HG03342 (cell line): ENCODE measurements at regions not wholly inside any gene's neighbourhood (a gene's known extent, or its start where the extent isn't known, plus 50 kb on each side); places are given as distances from the start of the nearest gene placed in this dataset.
"Not testable (repeated sequence)": the region's sequence is repeated elsewhere in the genome, so short reads cannot be mapped to it uniquely, and the experiment has no call there.

Experiments
- ATAC-seq: cut with Tn5 transposase; IDR thresholded peaks from one replicate; pipeline ENCODE4 v1.9.1; 2021; ENCODE audit warnings: mild to moderate bottlenecking, moderate library complexity; ENCODE audit not compliant: unreplicated experiment

GRCh38 chr18:60883587-60883986 lies 449.6 kb upstream of the CDH20 start:
- ATAC-seq: no peak

- no peak for ATAC-seq
Measured at GRCh38 chr18:60888071-60888624, 445.1 kb upstream of the CDH20 start.

GRCh38 chr18:60889442-60889841 lies 443.8 kb upstream of the CDH20 start:
- no peak for ATAC-seq

GRCh38 chr18:60891936-60892335 lies 441.3 kb upstream of the CDH20 start:
- ATAC-seq: no peak

- no peak for ATAC-seq
Measured at GRCh38 chr18:60892441-60892840, 440.8 kb upstream of the CDH20 start.

GRCh38 chr18:60892855-60893254 lies 440.4 kb upstream of the CDH20 start:
- no peak for ATAC-seq

GRCh38 chr18:60893355-60894097 lies 439.7 kb upstream of the CDH20 start:
- ATAC-seq: no peak

- ATAC-seq: no peak
Measured at GRCh38 chr18:60894254-60894945, 438.8 kb upstream of the CDH20 start.

GRCh38 chr18:60895181-60895580 lies 438.0 kb upstream of the CDH20 start:
- no peak for ATAC-seq

- ATAC-seq: no peak
Measured at GRCh38 chr18:60898111-60898510, 435.1 kb upstream of the CDH20 start.

GRCh38 chr18:60905699-60906098 lies 427.5 kb upstream of the CDH20 start:
- no peak for ATAC-seq

GRCh38 chr18:60910534-60910933 lies 422.7 kb upstream of the CDH20 start:
- no peak for ATAC-seq

GRCh38 chr18:60911504-60911903 lies 421.7 kb upstream of the CDH20 start:
- ATAC-seq: no peak

- ATAC-seq: no peak
Measured at GRCh38 chr18:60915160-60915559, 418.1 kb upstream of the CDH20 start.

GRCh38 chr18:60918862-60919261 lies 414.4 kb upstream of the CDH20 start:
- ATAC-seq: not testable (repeated sequence)

GRCh38 chr18:60925892-60926291 lies 407.3 kb upstream of the CDH20 start:
- ATAC-seq: no peak

- ATAC-seq: no peak
Measured at GRCh38 chr18:60929966-60930365, 403.3 kb upstream of the CDH20 start.

- no peak for ATAC-seq
Measured at GRCh38 chr18:60935041-60935910, 398.0 kb upstream of the CDH20 start.

- no peak for ATAC-seq
Measured at GRCh38 chr18:60936101-60936500, 397.1 kb upstream of the CDH20 start.

GRCh38 chr18:60943297-60943696 lies 389.9 kb upstream of the CDH20 start:
- no peak for ATAC-seq

- no peak for ATAC-seq
Measured at GRCh38 chr18:60950634-60951033, 382.6 kb upstream of the CDH20 start.
